OCI-LY3 (cell line): ENCODE measurements at regions not wholly inside any gene's neighbourhood (a gene's known extent, or its start where the extent isn't known, plus 50 kb on each side); places are given as distances from the start of the nearest gene placed in this dataset.

Experiments used
- H2AFZ ChIP-seq: fragments of 200-600, 300-600 bp; shearing (Covaris generic); 2 replicates; pipeline ENCODE4 v1.6.0; 2014; ENCODE audit warnings: antibody characterized with exemption, low read depth, low read length
- H3K27ac ChIP-seq: fragments of 200-600, 300-600 bp; sonication (generic); 2 replicates; pipeline ENCODE4 v1.5.1; 2014; ENCODE audit warnings: mild to moderate bottlenecking, low read length, moderate library complexity, mixed read lengths
- H3K27me3 ChIP-seq: fragments of 200-600, 300-600 bp; sonication (generic); 2 replicates; pipeline ENCODE4 v1.6.1; 2014; ENCODE audit warnings: low read depth, low read length, mixed read lengths
- H3K36me3 ChIP-seq: fragments of 200-600, 300-600 bp; sonication (generic); replicated peaks from 2 replicates; pipeline ENCODE3; 2014; ENCODE audit warnings: low read depth, low read length, mixed read lengths
- H3K4me1 ChIP-seq: fragments of 300-600, 200-600 bp; sonication (generic); 2 replicates; pipeline ENCODE4 v1.6.1; 2014; ENCODE audit warnings: low read length, mixed read lengths
- H3K4me2 ChIP-seq: fragments of 200-600, 300-600 bp; sonication (generic); 2 replicates; pipeline ENCODE4 v1.6.1; 2014; ENCODE audit warnings: low read length, mixed read lengths
- H3K4me3 ChIP-seq: fragments of 300-600, 200-600 bp; sonication (generic); 2 replicates; pipeline ENCODE4 v1.5.1; 2014; ENCODE audit warnings: antibody characterized with exemption, mild to moderate bottlenecking, low read length, moderate library complexity
- H3K79me2 ChIP-seq: fragments of 300-600, 200-600 bp; shearing (Covaris generic); 2 replicates; pipeline ENCODE4 v1.6.1; 2014; ENCODE audit warnings: mild to moderate bottlenecking, low read length, mixed read lengths
- H3K9ac ChIP-seq: fragments of 300-600, 200-600 bp; shearing (Covaris generic); 2 replicates; pipeline ENCODE4 v1.6.0; 2014; ENCODE audit warnings: mild to moderate bottlenecking, low read length, moderate library complexity
- H3K9me3 ChIP-seq: fragments of 200-600, 300-600 bp; shearing (Covaris generic); 2 replicates; pipeline ENCODE4 v1.6.1; 2014; ENCODE audit warnings: low read length, mixed read lengths; ENCODE audit not compliant: insufficient read depth
- H4K20me1 ChIP-seq: fragments of 200-600, 300-600 bp; sonication (generic); 2 replicates; pipeline ENCODE4 v1.6.1; 2016; ENCODE audit warnings: low read length, mixed read lengths; ENCODE audit not compliant: insufficient read depth
- EZH2phosphoT487 ChIP-seq: fragments of 200-600 bp; shearing (Covaris generic); IDR thresholded peaks from 2 replicates; pipeline ENCODE4 v1.6.1; 2018; ENCODE audit warnings: antibody characterized with exemption, mixed run types, low read depth
- TF ChIP-seq, protein P1 (sequence below): fragments of 200-600, 300-600 bp; sonication (generic); IDR thresholded peaks from 2 replicates; pipeline ENCODE4 v1.5.1; 2014; ENCODE audit warnings: antibody characterized with exemption, low read length, low read depth

- no peak overlapping the region for H3K9ac ChIP-seq
- no peak overlapping the region for H3K27ac ChIP-seq
- TF ChIP-seq, protein P1, sequence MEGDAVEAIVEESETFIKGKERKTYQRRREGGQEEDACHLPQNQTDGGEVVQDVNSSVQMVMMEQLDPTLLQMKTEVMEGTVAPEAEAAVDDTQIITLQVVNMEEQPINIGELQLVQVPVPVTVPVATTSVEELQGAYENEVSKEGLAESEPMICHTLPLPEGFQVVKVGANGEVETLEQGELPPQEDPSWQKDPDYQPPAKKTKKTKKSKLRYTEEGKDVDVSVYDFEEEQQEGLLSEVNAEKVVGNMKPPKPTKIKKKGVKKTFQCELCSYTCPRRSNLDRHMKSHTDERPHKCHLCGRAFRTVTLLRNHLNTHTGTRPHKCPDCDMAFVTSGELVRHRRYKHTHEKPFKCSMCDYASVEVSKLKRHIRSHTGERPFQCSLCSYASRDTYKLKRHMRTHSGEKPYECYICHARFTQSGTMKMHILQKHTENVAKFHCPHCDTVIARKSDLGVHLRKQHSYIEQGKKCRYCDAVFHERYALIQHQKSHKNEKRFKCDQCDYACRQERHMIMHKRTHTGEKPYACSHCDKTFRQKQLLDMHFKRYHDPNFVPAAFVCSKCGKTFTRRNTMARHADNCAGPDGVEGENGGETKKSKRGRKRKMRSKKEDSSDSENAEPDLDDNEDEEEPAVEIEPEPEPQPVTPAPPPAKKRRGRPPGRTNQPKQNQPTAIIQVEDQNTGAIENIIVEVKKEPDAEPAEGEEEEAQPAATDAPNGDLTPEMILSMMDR, result no peak
- no peaks in the 10 kb centered on the region for H3K9me3 ChIP-seq
- peaks cover 19% of the 10 kb centered on the region; the same call in 1 of the 2 replicates for H3K27me3 ChIP-seq
- no peaks in the 10 kb centered on the region for H4K20me1 ChIP-seq
- H3K4me2 ChIP-seq, result no peak overlapping the region
- H2AFZ ChIP-seq, result no peak overlapping the region
- no peak overlapping the region for H3K4me3 ChIP-seq
- no peaks in the 10 kb centered on the region for H3K36me3 ChIP-seq
- no peaks in the 10 kb centered on the region for H3K4me1 ChIP-seq
- no peaks in the 10 kb centered on the region for H3K79me2 ChIP-seq
These were observed 193.2 kb upstream of the TPRG1 start for GRCh38 chr3:188978421-188979171.

GRCh38 chr3:188979248-188979647 lies 192.5 kb upstream of the TPRG1 start:
- Histone ChIP-seq H2AFZ (no peak overlapping the region), H3K79me2 (no peaks in the 10 kb centered on the region), H3K9me3 (no peaks in the 10 kb centered on the region), H3K36me3 (no peaks in the 10 kb centered on the region), H4K20me1 (no peaks in the 10 kb centered on the region), H3K4me3 (no peak overlapping the region), H3K9ac (no peak overlapping the region), H3K4me1 (no peaks in the 10 kb centered on the region), H3K4me2 (no peak overlapping the region), H3K27ac (no peak overlapping the region), H3K27me3 (peaks cover 19% of the 10 kb centered on the region; the same call in 1 of the 2 replicates)
- TF ChIP-seq EZH2phosphoT487, result no peak
- TF ChIP-seq, protein P1, result no peak

GRCh38 chr3:188979669-188980310 lies 192.0 kb upstream of the TPRG1 start:
- H3K4me2 ChIP-seq, result no peak overlapping the region
- H4K20me1 ChIP-seq, result no peaks in the 10 kb centered on the region
- peaks cover 19% of the 10 kb centered on the region; the same call in 1 of the 2 replicates for H3K27me3 ChIP-seq
- no peaks in the 10 kb centered on the region for H3K79me2 ChIP-seq
- TF ChIP-seq EZH2phosphoT487, result no peak
- TF ChIP-seq, protein P1, result no peak
- H3K4me3 ChIP-seq, result no peak overlapping the region
- no peak overlapping the region for H3K27ac ChIP-seq
- H3K9me3 ChIP-seq, result no peaks in the 10 kb centered on the region
- H2AFZ ChIP-seq, result no peak overlapping the region
- H3K36me3 ChIP-seq, result no peaks in the 10 kb centered on the region
- no peak overlapping the region for H3K9ac ChIP-seq
- H3K4me1 ChIP-seq, result no peaks in the 10 kb centered on the region

DNA sequence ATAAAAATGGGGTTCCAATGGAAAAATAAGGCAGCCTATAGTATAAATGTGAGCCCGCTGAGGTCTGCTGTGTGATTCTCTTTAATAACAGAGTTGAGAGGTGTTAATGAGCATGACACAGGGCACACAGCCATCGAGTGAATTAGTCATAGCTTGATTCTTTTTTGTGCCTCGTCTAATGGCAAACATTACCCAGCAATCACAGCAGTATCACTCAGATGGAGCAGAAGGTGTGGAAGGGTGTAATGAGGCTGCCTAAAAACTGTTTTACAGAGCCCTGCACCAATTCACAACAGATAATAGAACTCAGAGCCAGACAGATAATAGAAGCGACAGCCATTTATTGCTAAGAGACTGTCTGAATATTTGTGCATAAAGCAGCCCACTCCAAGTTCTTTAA lies 178.6 kb upstream of the TPRG1 start:
- H3K4me1 ChIP-seq, result peaks cover 5% of the 10 kb centered on the region
- no peaks in the 10 kb centered on the region for H3K9me3 ChIP-seq
- H3K9ac ChIP-seq, result no peak overlapping the region
- no peak overlapping the region for H2AFZ ChIP-seq
- no peak overlapping the region for H3K27ac ChIP-seq
- TF ChIP-seq EZH2phosphoT487, result no peak
- TF ChIP-seq, protein P1, result no peak
- no peaks in the 10 kb centered on the region for H3K36me3 ChIP-seq
- no peaks in the 10 kb centered on the region for H3K27me3 ChIP-seq
- H3K4me3 ChIP-seq, result no peak overlapping the region
- no peaks in the 10 kb centered on the region for H4K20me1 ChIP-seq
- no peaks in the 10 kb centered on the region for H3K79me2 ChIP-seq
- no peak overlapping the region for H3K4me2 ChIP-seq
